Bronchial epithelial cell (primary cell): ENCODE measurements at regions not wholly inside any gene's neighbourhood (a gene's known extent, or its start where the extent isn't known, plus 50 kb on each side); places are given as distances from the start of the nearest gene placed in this dataset.

Source experiments
- DNase-seq: peaks from one replicate; pipeline ENCODE4 v3.0.0-alpha.2; 2010; ENCODE audit warnings: low read depth
- FAIRE-seq: peaks from 2 replicates; lab custom pipeline; 2011; peaks lifted over from hg19 to GRCh38; lab: Jason Lieb, UNC
- H3K27me3 ChIP-seq: 2 replicates; pipeline ENCODE4 v1.5.1; 2011; ENCODE audit warnings: low read length; ENCODE audit not compliant: control insufficient read depth, insufficient read depth
- H3K36me3 ChIP-seq: 2 replicates; pipeline ENCODE4 v1.5.1; 2011; ENCODE audit warnings: low read length; ENCODE audit not compliant: control insufficient read depth, insufficient read depth
- H3K4me3 ChIP-seq: 2 replicates; pipeline ENCODE4 v1.5.1; 2011; ENCODE audit warnings: mild to moderate bottlenecking, low read depth, low read length, control low read depth
- TF ChIP-seq, protein P1 (sequence below): IDR thresholded peaks from 2 replicates; pipeline ENCODE4 v1.5.1; 2011; ENCODE audit warnings: mild to moderate bottlenecking, moderate library complexity, low read length, control low read depth, inconsistent platforms; ENCODE audit not compliant: insufficient read depth, severe bottlenecking

DNA sequence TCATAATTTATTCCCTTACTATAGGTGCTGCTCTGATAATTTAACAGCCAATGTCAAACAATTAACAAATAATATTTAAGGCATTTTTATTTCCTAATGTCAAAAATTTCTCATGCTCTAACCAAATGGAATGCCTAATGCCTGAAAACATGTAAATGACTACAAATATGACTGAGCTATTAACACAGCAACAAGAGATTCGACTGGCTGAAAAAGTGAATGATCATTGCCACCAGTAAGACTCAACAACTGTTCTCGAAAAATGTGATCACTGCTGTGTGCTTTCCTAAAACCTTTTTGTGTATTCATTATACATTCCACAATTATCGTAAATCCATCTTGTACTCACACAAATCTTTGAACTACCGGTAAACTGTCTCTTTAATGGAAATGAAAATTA lies 118.7 kb downstream of the NPY start:
- FAIRE-seq: no peak

DNA sequence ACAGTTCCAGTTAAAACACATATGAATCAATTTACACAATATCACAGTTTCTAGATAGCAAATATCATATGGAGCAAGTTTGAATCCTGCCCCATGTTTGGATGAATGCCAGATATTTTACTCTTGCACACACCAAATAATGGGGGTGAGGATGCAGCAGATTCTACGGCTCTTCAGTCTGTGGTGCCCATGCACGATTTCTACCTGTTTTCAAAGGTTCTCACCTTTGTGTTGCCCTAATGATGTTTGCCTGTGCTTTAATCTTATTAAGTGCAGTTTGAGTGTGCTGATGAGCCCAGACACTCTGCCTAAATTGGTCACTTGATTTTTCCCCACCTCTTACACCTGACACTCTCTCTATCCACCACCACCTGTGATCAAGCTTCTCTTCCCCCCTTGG lies 119.6 kb downstream of the NPY start:
- Histone ChIP-seq H3K27me3 (no peaks in the 10 kb centered on the region), H3K4me3 (no peak overlapping the region), H3K36me3 (no peaks in the 10 kb centered on the region)
- TF ChIP-seq, protein P1, sequence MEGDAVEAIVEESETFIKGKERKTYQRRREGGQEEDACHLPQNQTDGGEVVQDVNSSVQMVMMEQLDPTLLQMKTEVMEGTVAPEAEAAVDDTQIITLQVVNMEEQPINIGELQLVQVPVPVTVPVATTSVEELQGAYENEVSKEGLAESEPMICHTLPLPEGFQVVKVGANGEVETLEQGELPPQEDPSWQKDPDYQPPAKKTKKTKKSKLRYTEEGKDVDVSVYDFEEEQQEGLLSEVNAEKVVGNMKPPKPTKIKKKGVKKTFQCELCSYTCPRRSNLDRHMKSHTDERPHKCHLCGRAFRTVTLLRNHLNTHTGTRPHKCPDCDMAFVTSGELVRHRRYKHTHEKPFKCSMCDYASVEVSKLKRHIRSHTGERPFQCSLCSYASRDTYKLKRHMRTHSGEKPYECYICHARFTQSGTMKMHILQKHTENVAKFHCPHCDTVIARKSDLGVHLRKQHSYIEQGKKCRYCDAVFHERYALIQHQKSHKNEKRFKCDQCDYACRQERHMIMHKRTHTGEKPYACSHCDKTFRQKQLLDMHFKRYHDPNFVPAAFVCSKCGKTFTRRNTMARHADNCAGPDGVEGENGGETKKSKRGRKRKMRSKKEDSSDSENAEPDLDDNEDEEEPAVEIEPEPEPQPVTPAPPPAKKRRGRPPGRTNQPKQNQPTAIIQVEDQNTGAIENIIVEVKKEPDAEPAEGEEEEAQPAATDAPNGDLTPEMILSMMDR: no peak
- no peak for DNase-seq
- FAIRE-seq: no peak

More for the DNA sequence above, 118.7 kb downstream of the NPY start:
- no peak overlapping the region for H3K4me3 ChIP-seq
- no peaks in the 10 kb centered on the region for H3K36me3 ChIP-seq
- TF ChIP-seq, protein P1: no peak
- no peaks in the 10 kb centered on the region for H3K27me3 ChIP-seq
- DNase-seq: no peak

DNA sequence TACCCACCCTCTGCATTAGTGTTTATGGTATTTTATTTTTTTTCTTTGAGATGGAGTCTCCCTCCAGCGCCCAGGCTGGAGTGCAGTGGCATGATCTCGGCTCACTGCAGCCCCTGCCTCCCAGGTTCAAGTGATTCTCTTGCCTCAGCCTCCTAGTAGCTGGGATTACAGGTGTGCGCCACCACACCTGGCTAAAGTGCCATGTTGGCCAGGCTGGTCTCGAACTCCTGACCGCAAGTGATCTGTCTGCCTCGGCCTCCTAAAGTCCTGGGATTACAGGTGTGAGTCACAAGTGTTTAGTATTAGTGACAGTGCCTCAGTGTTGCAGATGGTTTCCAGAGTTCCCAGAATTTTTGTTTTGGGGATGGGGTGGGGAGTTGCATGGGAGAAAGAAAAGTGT lies 120.3 kb downstream of the NPY start:
- no peak for FAIRE-seq
- TF ChIP-seq, protein P1: no peak
- Histone ChIP-seq H3K27me3 (no peaks in the 10 kb centered on the region), H3K4me3 (no peak overlapping the region), H3K36me3 (no peaks in the 10 kb centered on the region)
- no peak for DNase-seq

DNA sequence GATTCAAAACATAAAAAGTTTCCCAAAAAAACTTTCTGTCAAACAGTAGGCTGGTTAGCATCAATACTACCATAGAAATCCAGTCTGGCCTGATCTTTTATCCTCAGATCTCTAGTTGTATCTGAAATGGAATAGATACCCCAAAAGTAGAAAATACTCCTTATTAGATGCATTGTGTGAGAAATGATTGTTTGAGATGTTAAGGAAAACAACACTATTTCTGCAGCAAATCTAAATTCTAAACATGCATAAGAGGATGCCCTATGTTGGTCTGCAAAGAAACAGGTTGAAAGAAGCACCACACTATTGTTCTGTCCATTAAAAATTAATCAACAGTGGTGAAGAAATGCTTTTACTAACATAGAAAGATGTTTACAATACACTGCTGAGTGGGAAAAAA lies 121.0 kb downstream of the NPY start:
- H3K27me3 ChIP-seq: no peaks in the 10 kb centered on the region
- DNase-seq (no peak), FAIRE-seq (no peak)
- TF ChIP-seq, protein P1: no peak
- no peaks in the 10 kb centered on the region for H3K36me3 ChIP-seq
- H3K4me3 ChIP-seq: no peak overlapping the region

DNA sequence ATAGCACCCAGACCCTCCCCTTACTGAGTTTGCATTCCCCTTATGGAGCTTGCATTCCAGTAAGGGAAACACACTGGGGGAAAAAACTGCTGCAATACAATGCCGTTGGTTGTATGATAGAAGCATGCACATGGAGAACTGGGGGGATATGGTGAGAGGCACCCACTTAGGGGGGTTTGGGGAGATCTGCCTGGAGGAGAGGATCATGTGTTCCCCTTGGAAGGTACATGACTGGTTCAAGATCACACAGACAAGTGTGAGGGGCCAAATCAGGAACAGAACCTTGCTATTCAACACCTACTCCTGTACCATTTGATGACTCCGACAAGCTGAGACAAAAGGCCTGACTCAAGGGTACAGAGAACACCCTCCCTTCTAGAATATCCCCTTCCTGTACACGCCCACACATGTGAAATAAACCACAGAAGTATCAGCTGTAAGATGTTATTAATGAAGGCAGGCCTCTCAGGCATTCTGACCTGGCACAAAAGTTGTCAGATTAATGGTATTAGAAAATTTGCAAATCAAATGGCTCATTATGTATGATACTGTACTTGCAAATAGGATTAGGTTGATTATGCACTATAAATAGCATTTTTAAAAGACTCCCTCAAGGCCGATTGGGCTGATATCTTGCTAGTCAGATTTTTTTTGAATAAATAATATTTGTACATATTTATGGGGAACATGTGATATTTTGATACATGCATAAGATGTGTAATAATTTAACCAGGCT lies 122.2 kb downstream of the NPY start:
- peak; percentile 93 for FAIRE-seq
- TF ChIP-seq, protein P1: no peak
- H3K4me3 ChIP-seq: no peak overlapping the region
- DNase-seq: peak; percentile 90
- H3K27me3 ChIP-seq: no peaks in the 10 kb centered on the region
- no peaks in the 10 kb centered on the region for H3K36me3 ChIP-seq
